WI38 (cell line): ENCODE measurements at regions not wholly inside any gene's neighbourhood (a gene's known extent, or its start where the extent isn't known, plus 50 kb on each side); places are given as distances from the start of the nearest gene placed in this dataset.

Source experiments
- H3K4me3 ChIP-seq: 2 replicates; pipeline ENCODE4 v1.5.1; 2011; ENCODE audit warnings: low read depth, mild to moderate bottlenecking, control low read depth, low read length
- CTCF ChIP-seq: IDR thresholded peaks from 2 replicates; pipeline ENCODE4 v1.5.1; 2012; ENCODE audit warnings: low read depth, mild to moderate bottlenecking, control low read depth, low read length

DNA sequence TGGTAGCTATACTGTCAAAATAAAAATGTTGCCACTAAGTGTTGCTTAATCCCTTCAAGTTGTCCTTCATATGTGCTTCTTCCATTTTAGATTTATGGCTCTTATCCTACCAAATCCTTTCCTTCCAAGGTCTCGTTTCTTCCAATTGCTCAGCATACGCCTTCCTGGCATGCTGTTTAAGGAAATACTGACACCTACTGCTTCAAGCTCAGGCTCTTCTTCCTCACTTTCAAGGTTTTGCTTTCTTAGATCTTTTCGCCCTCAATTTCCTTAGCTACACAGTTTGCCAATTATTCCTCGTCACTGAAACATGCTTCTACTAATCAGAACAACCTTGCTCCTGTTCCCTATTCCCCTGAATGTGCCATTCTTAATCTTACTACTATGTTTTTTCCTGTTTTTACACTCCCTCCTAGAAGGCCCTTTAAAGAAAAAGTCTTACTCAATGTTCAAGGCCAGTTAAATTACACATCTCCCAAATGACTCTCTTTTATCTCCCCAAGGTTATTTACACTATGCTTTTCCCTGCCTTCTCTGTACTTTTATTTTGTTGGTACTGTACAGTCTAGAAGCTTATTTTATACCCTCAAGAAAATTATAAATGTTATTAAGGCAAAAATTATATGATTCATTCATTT is 343.1 kb downstream of the MZT1 start:
- H3K4me3 ChIP-seq = no peak overlapping the region
- TF ChIP-seq CTCF = no peak

- no peak for TF ChIP-seq CTCF
- no peak overlapping the region for H3K4me3 ChIP-seq
Measured at GRCh38 chr13:72383646-72384045, 343.8 kb downstream of the MZT1 start.

GRCh38 chr13:72379581-72379980 is 347.8 kb downstream of the MZT1 start:
- H3K4me3 ChIP-seq = no peak overlapping the region
- TF ChIP-seq CTCF = no peak

- TF ChIP-seq CTCF = no peak
- H3K4me3 ChIP-seq = no peak overlapping the region
Measured at GRCh38 chr13:72368031-72368430, 359.4 kb downstream of the MZT1 start.

- TF ChIP-seq CTCF = no peak
- no peak overlapping the region for H3K4me3 ChIP-seq
Measured at GRCh38 chr13:72346716-72347115, 380.7 kb downstream of the MZT1 start.

GRCh38 chr13:72342364-72342763 is 385.1 kb downstream of the MZT1 start:
- no peak for TF ChIP-seq CTCF
- H3K4me3 ChIP-seq = no peak overlapping the region

DNA sequence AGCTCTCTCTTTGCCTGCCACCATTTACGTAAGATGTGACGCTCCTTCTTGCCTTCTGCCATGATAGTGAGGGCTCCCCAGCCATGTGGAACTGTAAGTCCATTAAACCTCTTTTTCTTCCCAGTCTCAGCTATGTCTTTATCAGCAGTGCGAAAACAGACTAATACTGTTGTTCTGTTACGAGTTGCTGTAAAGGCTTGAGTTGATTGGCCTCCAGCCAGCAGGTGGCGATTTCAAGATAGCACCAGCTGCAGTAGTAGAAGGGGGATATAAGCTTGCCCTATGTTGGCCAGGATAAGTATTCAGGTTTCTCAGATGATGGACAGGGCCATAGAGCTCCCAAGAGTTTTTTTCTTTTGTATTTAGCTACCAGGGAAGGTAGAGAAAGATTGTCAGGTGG is 385.5 kb downstream of the MZT1 start:
- no peak overlapping the region for H3K4me3 ChIP-seq
- TF ChIP-seq CTCF = no peak
